Neural progenitor cell (in vitro differentiated cells): ENCODE measurements at regions not wholly inside any gene's neighbourhood (a gene's known extent, or its start where the extent isn't known, plus 50 kb on each side); places are given as distances from the start of the nearest gene placed in this dataset.

Experiments used
- DNase-seq: peaks from one replicate; pipeline ENCODE4 v3.0.0-alpha.2; 2016; ENCODE audit warnings: low spot score
- H2AFZ ChIP-seq: fragments of 200-600 bp; sonication (generic); replicated peaks from 2 replicates; pipeline ENCODE4 v1.6.1; 2016; ENCODE audit warnings: antibody characterized with exemption
- H3F3A ChIP-seq: fragments of 200-600 bp; sonication (generic); 2 replicates; pipeline ENCODE4 v1.6.1; 2016; ENCODE audit warnings: antibody characterized with exemption, low read depth
- H3K27ac ChIP-seq: fragments of 200-600 bp; sonication (generic); 2 replicates; pipeline ENCODE4 v1.5.1; 2016; ENCODE audit warnings: mild to moderate bottlenecking
- H3K27me3 ChIP-seq: fragments of 200-600 bp; sonication (generic); 2 replicates; pipeline ENCODE4 v1.6.1; 2016; ENCODE audit warnings: mild to moderate bottlenecking, moderate library complexity
- H3K36me3 ChIP-seq: fragments of 200-600 bp; sonication (generic); 2 replicates; pipeline ENCODE4 v1.5.1; 2016
- H3K4me1 ChIP-seq: fragments of 200-600 bp; sonication (generic); 2 replicates; pipeline ENCODE4 v1.6.1; 2016; ENCODE audit warnings: mixed run types
- H3K4me2 ChIP-seq: fragments of 200-600 bp; sonication (generic); 2 replicates; pipeline ENCODE4 v1.6.1; 2016
- H3K4me3 ChIP-seq: fragments of 200-600 bp; sonication (generic); 2 replicates; pipeline ENCODE4 v1.5.1; 2016
- H3K79me2 ChIP-seq: fragments of 200-600 bp; sonication (generic); 2 replicates; pipeline ENCODE4 v1.6.1; 2016; ENCODE audit warnings: low read depth
- H3K9ac ChIP-seq: fragments of 200-600 bp; sonication (generic); 2 replicates; pipeline ENCODE4 v1.6.1; 2016
- H3K9me3 ChIP-seq: fragments of 200-600 bp; sonication (generic); 2 replicates; pipeline ENCODE4 v1.5.1; 2016; ENCODE audit warnings: low read depth
- H4K20me1 ChIP-seq: fragments of 200-600 bp; sonication (generic); 2 replicates; pipeline ENCODE4 v1.6.1; 2016; ENCODE audit warnings: low read depth
- H3K27ac Mint-ChIP-seq: 3 replicates; pipeline ENCODE4 v1.8.0; 2021; ENCODE audit warnings: mixed read lengths
- H3K27me3 Mint-ChIP-seq: 2 replicates; pipeline ENCODE4 v1.8.0; 2022; ENCODE audit warnings: low read depth, mild to moderate bottlenecking, inconsistent platforms, moderate library complexity, mixed read lengths; ENCODE audit not compliant: insufficient read depth
- H3K36me3 Mint-ChIP-seq: 3 replicates; pipeline ENCODE4 v1.8.0; 2021; ENCODE audit warnings: mixed read lengths
- H3K4me1 Mint-ChIP-seq: 3 replicates; pipeline ENCODE4 v1.8.0; 2021; ENCODE audit warnings: mixed read lengths
- H3K4me3 Mint-ChIP-seq: 3 replicates; pipeline ENCODE4 v1.8.0; 2021; ENCODE audit warnings: mild to moderate bottlenecking, moderate library complexity, mixed read lengths
- H3K9me3 Mint-ChIP-seq: 3 replicates; pipeline ENCODE4 v1.8.0; 2020; ENCODE audit warnings: mixed read lengths
- CTCF ChIP-seq: fragments of 200-600 bp; sonication (generic); IDR thresholded peaks from 2 replicates; pipeline ENCODE4 v1.5.1; 2017; ENCODE audit warnings: antibody characterized with exemption, mild to moderate bottlenecking
- EZH2 ChIP-seq: fragments of 200-600 bp; sonication (generic); IDR thresholded peaks from 2 replicates; pipeline ENCODE4 v1.6.1; 2017; ENCODE audit warnings: antibody characterized with exemption, mild to moderate bottlenecking, moderate library complexity
- EZH2phosphoT487 ChIP-seq: fragments of 200-600 bp; sonication (generic); IDR thresholded peaks from 2 replicates; pipeline ENCODE4 v1.6.1; 2017; ENCODE audit warnings: antibody characterized with exemption

GRCh38 chr20:57840504-57841296 is 130.9 kb upstream of the PMEPA1 start:
- Mint-ChIP-seq H3K4me1 (peaks cover 9% of the 10 kb centered on the region), H3K4me3 (no peak overlapping the region), H3K9me3 (no peaks in the 10 kb centered on the region), H3K27ac (no peak overlapping the region), H3K36me3 (no peaks in the 10 kb centered on the region), H3K27me3 (peaks cover 5% of the 10 kb centered on the region)
- Histone ChIP-seq H3K27me3 (no peaks in the 10 kb centered on the region), H3K9me3 (no peaks in the 10 kb centered on the region), H3F3A (no peaks in the 10 kb centered on the region), H3K9ac (no peak overlapping the region), H3K36me3 (no peaks in the 10 kb centered on the region), H3K4me3 (no peak overlapping the region), H3K4me1 (peaks cover under 1% of the 10 kb centered on the region), H2AFZ (no peak overlapping the region), H3K4me2 (no peak overlapping the region), H4K20me1 (no peaks in the 10 kb centered on the region), H3K27ac (no peak overlapping the region), H3K79me2 (no peaks in the 10 kb centered on the region)
- TF ChIP-seq EZH2phosphoT487 (no peak), EZH2 (no peak), CTCF (no peak)
- no peak for DNase-seq

GRCh38 chr20:57840066-57840465 is 130.3 kb upstream of the PMEPA1 start:
- Histone ChIP-seq H3K9me3 (no peaks in the 10 kb centered on the region), H2AFZ (no peak overlapping the region), H4K20me1 (no peaks in the 10 kb centered on the region), H3K9ac (no peak overlapping the region), H3F3A (no peaks in the 10 kb centered on the region), H3K27me3 (no peaks in the 10 kb centered on the region), H3K4me1 (peaks cover 6% of the 10 kb centered on the region), H3K36me3 (no peaks in the 10 kb centered on the region), H3K4me2 (no peak overlapping the region), H3K27ac (no peak overlapping the region), H3K4me3 (no peak overlapping the region), H3K79me2 (no peaks in the 10 kb centered on the region)
- no peaks in the 10 kb centered on the region for H3K9me3 Mint-ChIP-seq
- H3K4me1 Mint-ChIP-seq = peaks cover 15% of the 10 kb centered on the region
- peaks cover 8% of the 10 kb centered on the region for H3K27me3 Mint-ChIP-seq
- no peak for TF ChIP-seq EZH2phosphoT487
- no peaks in the 10 kb centered on the region for H3K36me3 Mint-ChIP-seq
- H3K27ac Mint-ChIP-seq = no peak overlapping the region
- no peak overlapping the region for H3K4me3 Mint-ChIP-seq
- no peak for DNase-seq

DNA sequence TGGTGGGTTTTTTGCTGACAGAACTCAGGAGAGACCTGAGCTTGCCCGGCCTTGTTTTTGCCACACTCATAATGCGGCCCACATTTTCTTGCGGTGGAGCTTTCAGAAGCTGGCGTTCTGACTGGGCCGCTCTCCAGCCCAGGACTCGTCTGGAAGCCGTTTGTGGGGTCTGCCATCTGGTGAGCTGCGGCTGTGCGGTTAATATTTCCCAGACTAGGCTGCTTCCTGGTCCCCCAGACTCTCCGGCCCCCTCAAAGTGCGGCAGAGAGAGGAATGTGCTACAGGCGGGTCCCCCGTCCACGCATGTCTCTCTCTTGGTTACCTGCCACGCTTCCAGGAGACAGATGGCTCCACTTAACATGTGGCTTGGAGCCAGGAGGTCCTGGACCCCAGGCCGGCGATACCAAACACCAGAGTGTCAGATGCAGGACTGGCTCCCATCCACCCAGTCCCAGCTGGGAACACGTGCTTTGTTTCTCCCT is 128.9 kb upstream of the PMEPA1 start:
- TF ChIP-seq CTCF (no peak), EZH2 (no peak), EZH2phosphoT487 (no peak)
- Histone ChIP-seq H3K4me1 (peaks cover 6% of the 10 kb centered on the region), H3K9ac (no peak overlapping the region)

More for the DNA sequence above, 128.9 kb upstream of the PMEPA1 start:
- no peaks in the 10 kb centered on the region for H3K36me3 ChIP-seq
- H3K4me2 ChIP-seq = no peak overlapping the region
- H3F3A ChIP-seq = no peaks in the 10 kb centered on the region
- H2AFZ ChIP-seq = no peak overlapping the region
- Mint-ChIP-seq H3K36me3 (no peaks in the 10 kb centered on the region), H3K27me3 (peaks cover 11% of the 10 kb centered on the region), H3K4me1 (peaks cover 19% of the 10 kb centered on the region), H3K9me3 (no peaks in the 10 kb centered on the region), H3K27ac (peak overlapping the region; percentile 19), H3K4me3 (no peak overlapping the region)
- DNase-seq = no peak
- no peak overlapping the region for H3K27ac ChIP-seq
- no peaks in the 10 kb centered on the region for H3K27me3 ChIP-seq
- no peak overlapping the region for H3K4me3 ChIP-seq
- H3K9me3 ChIP-seq = no peaks in the 10 kb centered on the region
- no peaks in the 10 kb centered on the region for H3K79me2 ChIP-seq
- H4K20me1 ChIP-seq = no peaks in the 10 kb centered on the region
